Smooth muscle cell (in vitro differentiated cells): ENCODE measurements at regions not wholly inside any gene's neighbourhood (a gene's known extent, or its start where the extent isn't known, plus 50 kb on each side); places are given as distances from the start of the nearest gene placed in this dataset.

Experiments
- DNase-seq: peaks from one replicate; lab custom pipeline; 2025; ENCODE audit not compliant: unreplicated experiment; lab: John Stamatoyannopoulos, UW
- H2AFZ ChIP-seq: fragments of 200-600 bp; sonication (generic); 2 replicates; pipeline ENCODE4 v1.6.0; 2016; ENCODE audit warnings: antibody characterized with exemption, low read depth, mild to moderate bottlenecking
- H3F3A ChIP-seq: fragments of 200-600 bp; sonication (generic); 2 replicates; pipeline ENCODE4 v1.6.0; 2017; ENCODE audit warnings: antibody characterized with exemption, low read depth
- H3K27ac ChIP-seq: fragments of 200-600 bp; sonication (generic); 2 replicates; pipeline ENCODE4 v1.5.1; 2016; ENCODE audit warnings: low read depth, mild to moderate bottlenecking
- H3K27me3 ChIP-seq: fragments of 200-600 bp; sonication (generic); 2 replicates; pipeline ENCODE4 v1.6.1; 2016; ENCODE audit warnings: low read depth, mild to moderate bottlenecking
- H3K36me3 ChIP-seq: fragments of 200-600 bp; sonication (generic); 2 replicates; pipeline ENCODE4 v1.5.1; 2016; ENCODE audit warnings: low read depth
- H3K4me1 ChIP-seq: fragments of 200-600 bp; sonication (generic); 2 replicates; pipeline ENCODE4 v1.5.1; 2016; ENCODE audit warnings: low read depth
- H3K4me2 ChIP-seq: fragments of 200-600 bp; sonication (generic); 2 replicates; pipeline ENCODE4 v1.6.0; 2016; ENCODE audit warnings: mild to moderate bottlenecking
- H3K4me3 ChIP-seq: fragments of 200-600 bp; sonication (generic); 2 replicates; pipeline ENCODE4 v1.5.1; 2016; ENCODE audit warnings: mild to moderate bottlenecking
- H3K79me2 ChIP-seq: fragments of 200-600 bp; sonication (generic); 2 replicates; pipeline ENCODE4 v1.6.0; 2016; ENCODE audit warnings: low read depth, mild to moderate bottlenecking
- H3K9ac ChIP-seq: fragments of 200-600 bp; sonication (generic); 2 replicates; pipeline ENCODE4 v1.6.0; 2016; ENCODE audit warnings: low read depth
- H3K9me3 ChIP-seq: fragments of 200-600 bp; sonication (generic); replicated peaks from 2 replicates; pipeline ENCODE4 v1.5.1; 2016; ENCODE audit warnings: low read depth
- H4K20me1 ChIP-seq: fragments of 200-600 bp; sonication (generic); 2 replicates; pipeline ENCODE4 v1.6.0; 2016; ENCODE audit warnings: low read depth
- CTCF ChIP-seq: fragments of 200-600 bp; sonication (generic); IDR thresholded peaks from 2 replicates; pipeline ENCODE4 v1.5.1; 2017; ENCODE audit warnings: borderline replicate concordance, mild to moderate bottlenecking, antibody characterized with exemption; ENCODE audit not compliant: insufficient read depth, poor library complexity, severe bottlenecking
- WGBS: methylation state at CpG from one replicate; pipeline ENCODE4 v1.1.7; 2016; ENCODE audit warnings: low lambda C conversion rate; 5-methylcytosine and 5-hydroxymethylcytosine counted together

GRCh38 chrX:150227321-150227860 lies 135.7 kb upstream of the MAMLD1 start:
- Histone ChIP-seq H3K27ac (no peak overlapping the region), H3K4me1 (no peaks in the 10 kb centered on the region), H3K4me2 (no peak overlapping the region), H3K36me3 (no peaks in the 10 kb centered on the region), H4K20me1 (no peaks in the 10 kb centered on the region), H2AFZ (no peak overlapping the region), H3K9ac (no peak overlapping the region), H3K27me3 (peaks cover 7% of the 10 kb centered on the region), H3K79me2 (no peaks in the 10 kb centered on the region), H3K9me3 (no peaks in the 10 kb centered on the region), H3F3A (no peaks in the 10 kb centered on the region), H3K4me3 (no peak overlapping the region)
- no peak for TF ChIP-seq CTCF
- DNase-seq, result no peak
- WGBS, result 80% methylated on average over 7 of the region's 7 CpGs

- no peak for TF ChIP-seq CTCF
- Histone ChIP-seq H3K27me3 (peaks cover 7% of the 10 kb centered on the region), H3K27ac (no peak overlapping the region), H4K20me1 (no peaks in the 10 kb centered on the region), H3K36me3 (no peaks in the 10 kb centered on the region), H3K4me2 (no peak overlapping the region), H2AFZ (no peak overlapping the region), H3K4me1 (no peaks in the 10 kb centered on the region), H3K9me3 (no peaks in the 10 kb centered on the region), H3F3A (no peaks in the 10 kb centered on the region), H3K79me2 (no peaks in the 10 kb centered on the region), H3K9ac (no peak overlapping the region), H3K4me3 (no peak overlapping the region)
- DNase-seq, result no peak
- 74% methylated on average over 7 of the region's 7 CpGs for WGBS
These were observed 135.2 kb upstream of the MAMLD1 start for GRCh38 chrX:150227873-150228410.

- no peak for DNase-seq
- H3K9me3 ChIP-seq, result no peaks in the 10 kb centered on the region
- H3K36me3 ChIP-seq, result no peaks in the 10 kb centered on the region
- H3K4me3 ChIP-seq, result no peak overlapping the region
- H3K4me1 ChIP-seq, result no peaks in the 10 kb centered on the region
- H2AFZ ChIP-seq, result no peak overlapping the region
- TF ChIP-seq CTCF, result no peak
- 75% methylated on average over 3 of the region's 3 CpGs for WGBS
- no peak overlapping the region for H3K9ac ChIP-seq
- no peaks in the 10 kb centered on the region for H4K20me1 ChIP-seq
- H3K79me2 ChIP-seq, result no peaks in the 10 kb centered on the region
- no peak overlapping the region for H3K27ac ChIP-seq
- no peaks in the 10 kb centered on the region for H3F3A ChIP-seq
- H3K4me2 ChIP-seq, result no peak overlapping the region
- H3K27me3 ChIP-seq, result peaks cover 7% of the 10 kb centered on the region
These were observed 134.7 kb upstream of the MAMLD1 start for GRCh38 chrX:150228431-150228830.

- no peak overlapping the region for H3K4me2 ChIP-seq
- H3K4me1 ChIP-seq, result no peaks in the 10 kb centered on the region
- H3K27ac ChIP-seq, result no peak overlapping the region
- no peaks in the 10 kb centered on the region for H3K79me2 ChIP-seq
- no peaks in the 10 kb centered on the region for H3K9me3 ChIP-seq
- DNase-seq, result no peak
- no peaks in the 10 kb centered on the region for H3K36me3 ChIP-seq
- no peak for TF ChIP-seq CTCF
- no peaks in the 10 kb centered on the region for H3F3A ChIP-seq
- no peak overlapping the region for H3K9ac ChIP-seq
- H2AFZ ChIP-seq, result no peak overlapping the region
- H3K27me3 ChIP-seq, result peaks cover 7% of the 10 kb centered on the region
- H3K4me3 ChIP-seq, result no peak overlapping the region
- no peaks in the 10 kb centered on the region for H4K20me1 ChIP-seq
- 84% methylated on average over 1 of the region's 1 CpG for WGBS
These were observed 134.1 kb upstream of the MAMLD1 start for GRCh38 chrX:150229030-150229429.
